GM12873 (cell line): ENCODE measurements at regions not wholly inside any gene's neighbourhood (a gene's known extent, or its start where the extent isn't known, plus 50 kb on each side); places are given as distances from the start of the nearest gene placed in this dataset.

Source experiments
- TF ChIP-seq, protein P1 (sequence below): IDR thresholded peaks from 2 replicates; pipeline ENCODE4 v1.5.1; 2012; ENCODE audit warnings: low read depth, mild to moderate bottlenecking, moderate library complexity, low read length, control low read depth; ENCODE audit not compliant: insufficient read depth; ENCODE audit errors: missing control alignments

DNA sequence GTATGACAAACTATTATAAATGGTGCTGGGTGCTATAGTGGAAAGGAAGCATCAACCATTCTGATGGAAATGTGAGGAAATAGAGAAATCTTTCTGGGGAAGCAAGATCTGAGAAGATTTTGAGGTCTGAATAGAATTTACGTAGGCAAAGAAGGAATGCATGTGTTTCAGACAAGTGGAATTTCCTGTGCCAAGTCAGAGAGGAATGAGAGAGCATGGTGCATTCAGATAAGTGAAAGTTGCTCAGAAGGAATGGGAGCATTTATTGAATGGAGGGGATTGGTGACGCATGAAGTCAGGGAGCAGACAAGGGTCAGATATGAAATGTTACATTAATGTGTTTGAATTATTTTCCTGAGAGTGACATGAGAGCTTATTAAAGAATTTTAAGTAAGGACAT is 725.5 kb downstream of the METTL15 start:
- TF ChIP-seq, protein P1, sequence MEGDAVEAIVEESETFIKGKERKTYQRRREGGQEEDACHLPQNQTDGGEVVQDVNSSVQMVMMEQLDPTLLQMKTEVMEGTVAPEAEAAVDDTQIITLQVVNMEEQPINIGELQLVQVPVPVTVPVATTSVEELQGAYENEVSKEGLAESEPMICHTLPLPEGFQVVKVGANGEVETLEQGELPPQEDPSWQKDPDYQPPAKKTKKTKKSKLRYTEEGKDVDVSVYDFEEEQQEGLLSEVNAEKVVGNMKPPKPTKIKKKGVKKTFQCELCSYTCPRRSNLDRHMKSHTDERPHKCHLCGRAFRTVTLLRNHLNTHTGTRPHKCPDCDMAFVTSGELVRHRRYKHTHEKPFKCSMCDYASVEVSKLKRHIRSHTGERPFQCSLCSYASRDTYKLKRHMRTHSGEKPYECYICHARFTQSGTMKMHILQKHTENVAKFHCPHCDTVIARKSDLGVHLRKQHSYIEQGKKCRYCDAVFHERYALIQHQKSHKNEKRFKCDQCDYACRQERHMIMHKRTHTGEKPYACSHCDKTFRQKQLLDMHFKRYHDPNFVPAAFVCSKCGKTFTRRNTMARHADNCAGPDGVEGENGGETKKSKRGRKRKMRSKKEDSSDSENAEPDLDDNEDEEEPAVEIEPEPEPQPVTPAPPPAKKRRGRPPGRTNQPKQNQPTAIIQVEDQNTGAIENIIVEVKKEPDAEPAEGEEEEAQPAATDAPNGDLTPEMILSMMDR: no peak

DNA sequence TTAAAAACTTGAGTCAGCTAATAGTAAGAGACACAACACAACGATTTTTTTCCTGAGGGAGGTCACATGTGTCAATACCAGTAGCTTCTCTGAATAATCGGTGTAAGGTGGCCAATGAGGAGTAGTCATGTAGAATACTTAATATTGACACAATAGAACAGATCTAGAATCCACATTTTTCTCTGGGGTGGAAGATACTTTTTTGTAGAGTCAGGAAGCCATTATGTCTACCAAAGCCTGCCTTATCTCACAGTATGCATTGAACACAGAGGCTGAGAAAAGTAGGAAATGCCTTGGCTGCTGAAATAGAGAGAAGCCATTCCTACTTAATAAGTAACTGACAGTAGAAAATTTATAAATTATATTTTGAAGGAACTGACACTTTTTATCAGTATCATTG is 725.0 kb downstream of the METTL15 start:
- TF ChIP-seq, protein P1: no peak

DNA sequence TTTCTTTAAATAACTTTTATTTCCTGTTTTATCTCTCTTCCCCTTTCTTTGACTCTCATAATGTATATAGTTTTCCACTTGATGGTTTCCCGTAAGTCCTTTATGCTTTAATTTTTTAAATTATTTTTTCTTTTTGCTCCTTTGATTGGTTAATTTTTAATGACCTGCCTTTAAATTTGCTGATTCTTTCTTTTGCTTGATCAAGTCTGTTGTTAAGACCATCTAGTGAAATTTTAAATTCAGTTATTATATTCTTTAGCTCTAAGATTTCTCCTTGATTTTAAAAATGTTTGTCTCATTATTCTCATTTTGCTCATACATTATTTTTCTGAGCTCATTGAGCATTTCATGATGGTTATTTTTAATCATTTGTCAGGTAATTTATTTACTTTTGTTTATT is 718.6 kb downstream of the METTL15 start:
- TF ChIP-seq, protein P1: no peak

DNA sequence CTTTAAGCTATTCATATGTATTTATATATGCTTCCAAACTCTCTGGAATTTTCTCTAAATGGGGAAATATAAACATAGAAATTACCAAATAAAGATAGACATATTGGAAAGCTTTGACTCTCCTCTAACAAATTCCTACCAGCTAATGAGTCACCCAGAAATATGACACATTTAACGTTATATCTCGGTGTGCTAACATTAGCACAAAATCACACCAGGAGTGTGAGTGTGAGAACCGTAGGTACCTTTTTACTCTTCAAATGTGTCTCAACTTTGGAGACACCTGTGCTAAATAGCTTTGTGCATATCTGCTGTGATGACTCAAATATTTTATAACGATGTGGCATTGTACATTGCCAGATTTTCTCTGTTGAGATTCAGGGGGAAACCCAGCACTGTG is 714.4 kb downstream of the METTL15 start:
- TF ChIP-seq, protein P1: no peak

DNA sequence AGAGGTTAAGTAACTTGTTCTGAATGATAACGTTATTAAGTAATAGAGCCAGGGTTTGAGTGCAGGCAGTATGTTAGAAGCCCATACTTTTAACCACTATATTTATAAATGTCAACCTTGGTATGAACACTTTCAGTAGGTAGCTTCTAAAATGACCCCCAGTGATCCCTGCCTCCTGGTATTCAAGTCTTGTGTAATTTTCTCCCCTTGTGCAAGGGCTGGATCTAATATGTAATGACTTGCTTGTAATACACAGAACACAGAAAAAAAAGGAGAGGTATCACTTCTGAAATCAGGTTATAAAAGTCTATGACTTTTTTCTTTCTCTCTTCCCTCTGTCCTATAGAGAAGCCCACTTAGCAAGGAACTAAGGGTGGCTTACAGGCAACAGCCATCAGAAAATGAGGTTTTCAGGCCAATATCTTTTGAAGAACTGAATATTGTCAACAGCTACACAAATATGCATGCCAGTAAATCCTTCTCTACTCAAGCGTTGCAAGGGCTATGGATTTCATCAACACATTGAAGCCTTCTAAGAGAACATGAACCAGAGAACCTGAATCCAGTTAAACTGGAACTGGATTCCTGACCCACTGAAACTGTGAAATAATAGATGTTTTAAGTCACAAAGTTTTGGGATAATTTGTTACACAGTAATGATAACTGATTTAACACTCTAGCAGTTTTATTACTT is 712.3 kb downstream of the METTL15 start:
- TF ChIP-seq, protein P1: no peak

DNA sequence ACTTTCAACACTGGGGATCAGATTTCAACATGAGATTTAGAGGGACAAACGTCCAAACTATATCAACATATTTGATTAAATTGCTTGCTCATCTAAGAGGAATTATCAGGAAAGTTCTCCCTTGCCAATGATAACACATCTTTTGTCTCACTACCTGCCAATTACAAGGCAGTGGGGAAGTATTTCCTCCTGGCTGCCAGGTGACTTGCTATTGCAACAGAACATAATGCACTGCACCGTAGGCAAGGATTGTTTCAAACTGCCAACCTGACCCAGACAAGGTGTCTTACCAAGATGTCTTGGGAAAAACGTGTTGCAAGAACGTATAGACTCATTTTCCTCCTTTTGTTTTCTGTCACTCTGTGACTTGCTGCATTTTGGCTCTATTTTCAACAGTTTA is 711.6 kb downstream of the METTL15 start:
- TF ChIP-seq, protein P1: no peak

DNA sequence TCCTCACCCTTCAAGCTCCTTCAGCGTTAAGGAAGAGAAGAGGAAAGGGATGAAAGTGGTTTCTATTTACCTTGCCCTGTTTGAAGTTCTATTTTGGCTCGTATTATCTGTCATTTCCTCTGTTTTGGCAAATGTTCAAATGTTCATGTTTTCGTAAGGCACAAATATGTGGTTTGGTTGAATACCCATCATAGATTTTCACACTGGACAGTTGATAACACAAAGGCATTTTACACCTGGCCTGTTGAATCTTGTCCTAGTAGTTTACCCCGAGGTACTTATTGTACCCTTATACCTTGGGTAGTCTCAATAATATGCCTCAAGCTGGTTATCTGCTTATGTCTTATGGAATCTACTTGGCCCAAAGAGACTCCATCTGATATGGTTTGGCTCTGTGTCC is 706.9 kb downstream of the METTL15 start:
- TF ChIP-seq, protein P1: no peak
